ENCODE measurements at regions not wholly inside any gene's neighbourhood (a gene's known extent, or its start where the extent isn't known, plus 50 kb on each side); places are given as distances from the start of the nearest gene placed in this dataset.

GRCh38 chr6:170032706-170033309 lies 258.1 kb downstream of the DLL1 start:
- TF ChIP-seq CTCF (IDR thresholded peaks at IDR 0.05; ENCODE audit: control insufficient read depth, insufficient read depth, low read depth, low read length, missing control alignments), result no peak
- no peak for DNase-seq (ENCODE audit: low read depth)
- no peak overlapping the region for H3K4me3 ChIP-seq (ENCODE audit: control insufficient read depth, low read depth, low read length)

GRCh38 chr6:170032197-170032596 lies 258.7 kb downstream of the DLL1 start:
- DNase-seq (ENCODE audit: low read depth), result no peak
- no peak overlapping the region for H3K4me3 ChIP-seq (ENCODE audit: control insufficient read depth, low read depth, low read length)
- no peak for TF ChIP-seq CTCF (IDR thresholded peaks at IDR 0.05; ENCODE audit: control insufficient read depth, insufficient read depth, low read depth, low read length, missing control alignments)

- no peak overlapping the region for H3K4me3 ChIP-seq (ENCODE audit: control insufficient read depth, low read depth, low read length)
- no peak for TF ChIP-seq CTCF (IDR thresholded peaks at IDR 0.05; ENCODE audit: control insufficient read depth, insufficient read depth, low read depth, low read length, missing control alignments)
- no peak for DNase-seq (ENCODE audit: low read depth)
These were observed 259.2 kb downstream of the DLL1 start for GRCh38 chr6:170031684-170032121.

DNA sequence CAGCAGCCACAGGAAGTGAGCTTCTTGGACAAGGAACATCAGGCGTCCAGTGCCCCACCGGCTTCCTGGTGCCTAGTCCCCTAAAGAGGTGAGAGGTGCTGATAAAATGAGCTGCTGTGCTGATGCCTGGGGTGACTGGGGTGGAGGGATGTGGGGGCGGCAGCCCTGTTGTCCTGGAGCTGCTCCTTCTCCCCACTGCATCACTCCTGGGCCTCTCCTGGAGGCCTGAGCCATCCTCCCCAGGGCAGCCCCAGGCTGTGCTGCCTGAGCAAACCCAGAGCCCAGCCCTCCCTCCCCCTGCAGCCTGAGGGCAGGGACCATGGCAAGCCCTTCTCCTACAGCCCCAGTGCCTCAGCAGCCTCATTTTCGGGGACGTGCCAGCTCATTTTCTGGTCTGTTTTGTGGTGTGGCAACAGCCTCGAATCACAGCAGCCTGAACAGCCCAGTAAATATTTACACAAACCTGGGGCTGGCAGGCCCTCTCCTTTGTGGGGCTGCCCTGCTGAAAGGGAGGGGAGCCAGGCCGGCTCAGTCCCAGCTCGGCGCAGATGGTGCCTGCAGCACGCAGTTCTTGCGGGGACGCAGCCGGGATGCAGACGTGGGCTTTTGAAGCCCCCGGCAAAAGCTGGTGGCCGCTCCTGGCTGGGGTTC lies 259.9 kb downstream of the DLL1 start:
- no peak for DNase-seq (ENCODE audit: low read depth)
- H3K4me3 ChIP-seq (ENCODE audit: control insufficient read depth, low read depth, low read length), result no peak overlapping the region
- no peak for TF ChIP-seq CTCF (IDR thresholded peaks at IDR 0.05; ENCODE audit: control insufficient read depth, insufficient read depth, low read depth, low read length, missing control alignments)

DNA sequence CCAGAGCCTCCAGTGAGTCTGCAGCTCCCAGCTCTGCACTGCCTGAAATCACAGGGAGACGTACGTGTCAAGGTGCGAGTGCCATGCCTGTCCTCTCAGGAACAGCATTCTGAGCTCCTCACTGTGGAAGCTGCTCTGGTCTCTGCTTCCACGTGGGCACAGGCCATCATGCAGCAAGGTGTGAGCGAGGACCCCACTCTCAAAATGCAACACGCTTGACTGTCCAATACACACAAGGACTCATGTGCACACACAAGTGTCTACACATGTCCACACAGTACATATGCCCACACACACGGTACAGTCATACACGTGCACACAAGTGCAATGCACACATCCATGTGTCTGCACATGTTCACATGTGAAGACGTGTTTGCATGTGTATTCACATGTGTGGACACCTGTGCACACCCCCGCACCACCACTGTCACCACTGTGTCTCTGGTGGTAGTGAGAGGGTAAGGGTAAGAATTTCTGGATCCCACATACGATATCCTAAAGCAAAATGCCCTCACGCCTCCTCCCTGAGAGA lies 260.5 kb downstream of the DLL1 start:
- no peak for TF ChIP-seq CTCF (IDR thresholded peaks at IDR 0.05; ENCODE audit: control insufficient read depth, insufficient read depth, low read depth, low read length, missing control alignments)
- H3K4me3 ChIP-seq (ENCODE audit: control insufficient read depth, low read depth, low read length), result no peak overlapping the region
- DNase-seq (ENCODE audit: low read depth), result no peak

DNA sequence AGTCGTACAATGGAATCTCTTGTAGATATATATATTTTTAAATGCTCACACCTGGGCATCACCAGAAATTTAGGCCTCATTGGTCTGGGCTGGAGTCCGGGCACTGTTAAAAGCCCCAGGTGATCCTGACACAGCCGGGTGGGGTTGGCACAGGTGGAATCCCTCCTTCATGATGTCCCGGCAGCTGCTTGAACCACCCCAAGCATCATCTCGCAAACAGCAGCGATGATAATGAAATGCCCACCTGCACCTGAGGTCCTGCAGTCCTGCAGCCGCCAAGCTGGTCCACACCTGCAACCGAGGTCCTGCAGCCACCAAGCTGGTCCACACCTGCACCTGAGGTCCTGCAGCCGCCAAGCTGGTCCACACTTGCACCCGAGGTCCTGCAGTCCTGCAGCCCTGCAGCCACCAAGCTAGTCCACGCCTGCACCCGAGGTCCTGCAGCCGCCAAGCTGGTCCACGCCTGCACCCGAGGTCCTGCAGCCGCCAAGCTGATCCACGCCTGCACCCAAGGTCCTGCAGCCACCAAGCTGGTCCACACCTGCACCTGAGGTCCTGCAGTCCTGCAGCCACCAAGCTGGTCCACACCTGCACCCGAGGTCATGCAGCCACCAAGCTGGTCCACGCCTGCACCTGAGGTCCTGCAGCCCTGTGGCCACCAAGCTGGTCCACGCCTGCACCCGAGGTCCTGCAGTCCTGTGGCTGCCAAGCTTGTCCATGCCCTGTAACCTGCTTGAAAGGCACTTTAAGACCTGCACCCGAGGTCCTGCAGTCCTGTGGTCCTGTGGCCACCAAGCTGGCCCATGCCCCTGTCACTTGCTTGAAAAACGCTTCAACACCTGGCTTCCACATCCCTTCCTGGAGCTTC lies 261.2 kb downstream of the DLL1 start:
- H3K4me3 ChIP-seq (ENCODE audit: control insufficient read depth, low read depth, low read length), result no peak overlapping the region
- TF ChIP-seq CTCF (IDR thresholded peaks at IDR 0.05; ENCODE audit: control insufficient read depth, insufficient read depth, low read depth, low read length, missing control alignments), result no peak

More for the DNA sequence above, 261.2 kb downstream of the DLL1 start:
- DNase-seq (ENCODE audit: low read depth), result no peak
